SK-N-SH (cell line): ENCODE measurements at regions not wholly inside any gene's neighbourhood (a gene's known extent, or its start where the extent isn't known, plus 50 kb on each side); places are given as distances from the start of the nearest gene placed in this dataset.

Source experiments
- CTCF ChIP-seq: fragments of 200-600 bp; sonication (generic); IDR thresholded peaks from 2 replicates; pipeline ENCODE4 v1.6.1; 2017; ENCODE audit warnings: antibody characterized with exemption, mild to moderate bottlenecking, moderate library complexity
- EP300 ChIP-seq, 2 experiments: IDR thresholded peaks; 2 replicates each; pipeline versions ENCODE4 v1.4.0 to v1.6.1; 2012; ENCODE audit warnings: borderline replicate concordance in 1 of 2, low read depth in 1 of 2, low read length in 1 of 2
- JUND ChIP-seq: IDR thresholded peaks from 2 replicates; pipeline ENCODE4 v1.4.0; 2012
- MAX ChIP-seq: IDR thresholded peaks from 2 replicates; pipeline ENCODE4 v1.4.0; 2012; ENCODE audit warnings: low read depth
- NRF1 ChIP-seq: IDR thresholded peaks from 2 replicates; pipeline ENCODE4 v1.6.1; 2012; ENCODE audit warnings: low read depth, mild to moderate bottlenecking, low read length
- POLR2AphosphoS5 ChIP-seq: IDR thresholded peaks from 2 replicates; pipeline ENCODE4 v1.6.1; 2012; ENCODE audit warnings: low read depth, low read length
- RCOR1 ChIP-seq: fragments of 150-350 bp; IDR thresholded peaks from 2 replicates; pipeline ENCODE4 v1.6.1; 2017; ENCODE audit warnings: antibody characterized with exemption, low read length
- RFX5 ChIP-seq: IDR thresholded peaks from 2 replicates; pipeline ENCODE4 v1.6.1; 2012; ENCODE audit warnings: mild to moderate bottlenecking, improper control_type of control experiment, low read length
- RXRA ChIP-seq: IDR thresholded peaks from 2 replicates; pipeline ENCODE4 v1.4.0; 2012; ENCODE audit warnings: low read depth, mild to moderate bottlenecking, borderline replicate concordance
- TEAD4 ChIP-seq: IDR thresholded peaks from 2 replicates; pipeline ENCODE4 v1.4.0; 2012; ENCODE audit warnings: mild to moderate bottlenecking, borderline replicate concordance; ENCODE audit not compliant: insufficient read depth

GRCh38 chr14:38316922-38317321 is 61.0 kb upstream of the CLEC14A start:
- TF ChIP-seq CTCF (no peak), RXRA (no peak), JUND (no peak), EP300 (IDR thresholded peaks at IDR 0.05; ENCODE audit: borderline replicate concordance in 1 of 2, low read depth in 1 of 2, low read length in 1 of 2) (no peak), MAX (no peak), POLR2AphosphoS5 (no peak), RCOR1 (no peak), TEAD4 (no peak), NRF1 (no peak), RFX5 (no peak)
